Iris pigment epithelial cell (primary cell): ENCODE measurements at regions not wholly inside any gene's neighbourhood (a gene's known extent, or its start where the extent isn't known, plus 50 kb on each side); places are given as distances from the start of the nearest gene placed in this dataset.
A peak's percentile ranks its signal among the peaks of the same experiment; 100 is the strongest.
"Not testable (repeated sequence)": the region's sequence is repeated elsewhere in the genome, so short reads cannot be mapped to it uniquely, and the experiment has no call there.

ENCODE experiments used
- DNase-seq: peaks from one replicate; pipeline ENCODE4 v3.0.0-alpha.2; 2011; ENCODE audit warnings: low read depth

- no peak for DNase-seq
These were observed 270.8 kb downstream of the KLF13 start for GRCh38 chr15:31597466-31597865.

GRCh38 chr15:31598620-31599019, 272.0 kb downstream of the KLF13 start:
- DNase-seq: no peak

- no peak for DNase-seq
These were observed 278.9 kb downstream of the KLF13 start for GRCh38 chr15:31605467-31605931.

GRCh38 chr15:31606194-31606669, 279.6 kb downstream of the KLF13 start:
- peak; percentile 8 for DNase-seq

GRCh38 chr15:31606931-31607497, 280.4 kb downstream of the KLF13 start:
- no peak for DNase-seq

GRCh38 chr15:31607656-31608055, 281.0 kb downstream of the KLF13 start:
- DNase-seq: no peak

GRCh38 chr15:31609258-31609681, 282.6 kb downstream of the KLF13 start:
- no peak for DNase-seq

GRCh38 chr15:31609906-31610305, 283.3 kb downstream of the KLF13 start:
- no peak for DNase-seq

- DNase-seq: no peak
These were observed 289.2 kb downstream of the KLF13 start for GRCh38 chr15:31615643-31616415.

- DNase-seq: not testable (repeated sequence)
These were observed 296.7 kb downstream of the KLF13 start for GRCh38 chr15:31623297-31623696.

- not testable (repeated sequence) for DNase-seq
These were observed 297.5 kb downstream of the KLF13 start for GRCh38 chr15:31624115-31624514.

GRCh38 chr15:31635715-31636114, 309.1 kb downstream of the KLF13 start:
- DNase-seq: not testable (repeated sequence)

- DNase-seq: not testable (repeated sequence)
These were observed 310.3 kb downstream of the KLF13 start for GRCh38 chr15:31636911-31637310.

GRCh38 chr15:31643955-31644354, 317.3 kb downstream of the KLF13 start:
- DNase-seq: not testable (repeated sequence)

GRCh38 chr15:31644761-31645160, 318.1 kb downstream of the KLF13 start:
- DNase-seq: not testable (repeated sequence)

GRCh38 chr15:31647337-31647826, 320.7 kb downstream of the KLF13 start:
- DNase-seq: not testable (repeated sequence)

GRCh38 chr15:31649634-31650033, 323.0 kb downstream of the KLF13 start:
- DNase-seq: not testable (repeated sequence)

- DNase-seq: not testable (repeated sequence)
These were observed 323.5 kb downstream of the KLF13 start for GRCh38 chr15:31650055-31650701.

- DNase-seq: not testable (repeated sequence)
These were observed 330.3 kb downstream of the KLF13 start for GRCh38 chr15:31656915-31657314.

- DNase-seq: no peak
These were observed 334.2 kb downstream of the KLF13 start for GRCh38 chr15:31660816-31661215.

- not testable (repeated sequence) for DNase-seq
These were observed 339.1 kb downstream of the KLF13 start for GRCh38 chr15:31665732-31666131.

GRCh38 chr15:31669158-31669908, 342.7 kb downstream of the KLF13 start:
- not testable (repeated sequence) for DNase-seq
